GM12878 (cell line): ENCODE measurements at regions not wholly inside any gene's neighbourhood (a gene's known extent, or its start where the extent isn't known, plus 50 kb on each side); places are given as distances from the start of the nearest gene placed in this dataset.

Source experiments
- ATAC-seq: fragments of 200-7000 bp; cut with Tn5 transposase; 3 replicates; pipeline ENCODE4 v1.9.1; 2020; ENCODE audit warnings: mild to moderate bottlenecking, moderate library complexity
- BruUV-seq: library from RNA; stranded (reverse); fragments of 400-500 nt; replicated peaks from 2 replicates; lab custom pipeline; 2021; lab: Mats Ljungman, UMichigan
- CTCF ChIA-PET: fragments of 300-600 bp; sonication (Branson Sonifier 250); formaldehyde crosslinking; extraction: SDS; loops from one replicate; lab custom pipeline; 2021; ENCODE audit warnings: inconsistent platforms; lab: Yijun Ruan, JAX
- POLR2A ChIA-PET: fragments of 350-600 bp; formaldehyde crosslinking; extraction: SDS; loops from one replicate; lab custom pipeline; 2021; ENCODE audit warnings: inconsistent platforms; lab: Charles Lee
- RAD21 ChIA-PET: fragments of 300-600 bp; sonication (Branson Sonifier 250); formaldehyde crosslinking; loops from one replicate; lab custom pipeline; 2023; ENCODE audit warnings: antibody characterized with exemption; ENCODE audit not compliant: unreplicated experiment; lab: Charles Lee
- SMC1A ChIA-PET: fragments of 300-600 bp; sonication (Branson Sonifier 250); formaldehyde crosslinking; loops from one replicate; lab custom pipeline; 2023; ENCODE audit not compliant: unreplicated experiment, uncharacterized antibody; lab: Charles Lee
- DNase-seq: peaks from one replicate; pipeline ENCODE4 v3.0.0-alpha.2; 2011; ENCODE audit warnings: low read depth, low spot score
- FAIRE-seq: peaks from 3 replicates; lab custom pipeline; 2011; peaks lifted over from hg19 to GRCh38; lab: Jason Lieb, UNC
- H2AFZ ChIP-seq: 2 replicates; pipeline ENCODE4 v1.6.0; 2011; ENCODE audit warnings: low read depth, low read length, control low read depth; ENCODE audit not compliant: control insufficient read depth
- H3K27ac ChIP-seq: 2 replicates; pipeline ENCODE4 v1.5.1; 2011; ENCODE audit warnings: control low read depth; ENCODE audit not compliant: control insufficient read depth, insufficient read depth
- H3K27me3 ChIP-seq, 2 experiments: replicated peaks in 1 of 2; 2 replicates each; pipeline versions ENCODE4 v1.6.0 to v1.6.1; 2011; ENCODE audit warnings: low read length in 1 of 2; ENCODE audit not compliant: control insufficient read depth in 2 of 2, insufficient read depth in 2 of 2
- H3K36me3 ChIP-seq, 2 experiments: 2 replicates each; pipeline ENCODE4 v1.5.1; 2011; ENCODE audit warnings: low read length in 1 of 2; ENCODE audit not compliant: control insufficient read depth in 2 of 2, insufficient read depth in 2 of 2
- H3K4me1 ChIP-seq: 2 replicates; pipeline ENCODE4 v1.6.1; 2011; ENCODE audit warnings: mild to moderate bottlenecking, low read length, moderate library complexity, mixed read lengths; ENCODE audit not compliant: control insufficient read depth, insufficient read depth
- H3K4me2 ChIP-seq: 2 replicates; pipeline ENCODE4 v1.6.0; 2011; ENCODE audit warnings: control low read depth; ENCODE audit not compliant: control insufficient read depth, insufficient read depth
- H3K4me3 ChIP-seq: fragments of 200-600 bp; sonication (generic); 2 replicates; pipeline ENCODE4 v1.5.1; 2016
- H3K79me2 ChIP-seq: 2 replicates; pipeline ENCODE4 v1.6.0; 2011; ENCODE audit warnings: low read length; ENCODE audit not compliant: control insufficient read depth, insufficient read depth
- H3K9ac ChIP-seq: 2 replicates; pipeline ENCODE4 v1.8.0; 2011; ENCODE audit warnings: low read length, control low read depth, mixed read lengths; ENCODE audit not compliant: control insufficient read depth, insufficient read depth
- H3K9me3 ChIP-seq: replicated peaks from 3 replicates; pipeline ENCODE4 v1.5.1; 2011; ENCODE audit warnings: mild to moderate bottlenecking, low read length; ENCODE audit not compliant: control insufficient read depth, insufficient read depth
- H4K20me1 ChIP-seq: 2 replicates; pipeline ENCODE4 v1.6.0; 2011; ENCODE audit not compliant: control insufficient read depth, insufficient read depth
- BCL3 ChIP-seq: IDR thresholded peaks from 2 replicates; pipeline ENCODE4 v1.6.1; 2011; ENCODE audit warnings: borderline replicate concordance, low read depth, mild to moderate bottlenecking, moderate library complexity, low read length; ENCODE audit not compliant: insufficient read depth, poor library complexity, severe bottlenecking
- EP300 ChIP-seq, 2 experiments: fragments of 150-350 bp in 1 of 2; IDR thresholded peaks; 2 replicates each; pipeline ENCODE4 v1.6.1; 2011 to 2012; ENCODE audit warnings: low read depth in 2 of 2, low read length in 2 of 2, borderline replicate concordance in 1 of 2, improper control_type of control experiment in 1 of 2, inconsistent platforms in 1 of 2; ENCODE audit not compliant: control insufficient read depth in 1 of 2
- GABPA ChIP-seq: IDR thresholded peaks from 2 replicates; pipeline ENCODE4 v1.6.1; 2014; ENCODE audit warnings: antibody characterized with exemption, low read depth, mild to moderate bottlenecking, inconsistent platforms
- HDAC6 ChIP-seq: fragments of 200-600 bp; sonication (generic); IDR thresholded peaks from one replicate; pipeline ENCODE4 v1.8.0; 2017; ENCODE audit warnings: antibody characterized with exemption; ENCODE audit not compliant: unreplicated experiment
- JUNB ChIP-seq: IDR thresholded peaks from 2 replicates; pipeline ENCODE4 v1.6.1; 2016; ENCODE audit warnings: antibody characterized with exemption, mild to moderate bottlenecking
- MEF2A ChIP-seq: IDR thresholded peaks from 2 replicates; pipeline ENCODE4 v1.6.1; 2011; ENCODE audit warnings: low read depth, mild to moderate bottlenecking, low read length, moderate library complexity; ENCODE audit not compliant: insufficient read depth
- MTA3 ChIP-seq: IDR thresholded peaks from 2 replicates; pipeline ENCODE4 v1.6.1; 2012; ENCODE audit warnings: low read length, inconsistent platforms, borderline replicate concordance
- NBN ChIP-seq: fragments of 450-650 bp; IDR thresholded peaks from 2 replicates; pipeline ENCODE4 v1.6.1; 2016
- NR2C2 ChIP-seq: IDR thresholded peaks from 2 replicates; pipeline ENCODE4 v1.6.1; 2011; ENCODE audit warnings: borderline replicate concordance, low read depth; ENCODE audit not compliant: control insufficient read depth, insufficient read length
- NR2F1 ChIP-seq: fragments of 450-650 bp; conservative IDR thresholded peaks from 2 replicates; pipeline ENCODE4 v1.6.1; 2017; ENCODE audit warnings: mild to moderate bottlenecking
- RAD51 ChIP-seq: fragments of 450-650 bp; IDR thresholded peaks from 2 replicates; pipeline ENCODE4 v1.6.1; 2016; ENCODE audit warnings: moderate library complexity, mild to moderate bottlenecking, inconsistent platforms
- STAT3 ChIP-seq: IDR thresholded peaks from 2 replicates; pipeline ENCODE4 v1.6.1; 2011; ENCODE audit warnings: low read depth, low read length, improper control_type of control experiment
- TARDBP ChIP-seq: IDR thresholded peaks from 2 replicates; pipeline ENCODE4 v1.6.1; 2016; ENCODE audit warnings: borderline replicate concordance
- ZBTB40 ChIP-seq: fragments of 450-650 bp; IDR thresholded peaks from 2 replicates; pipeline ENCODE4 v1.6.1; 2016; ENCODE audit warnings: mild to moderate bottlenecking, moderate library complexity, borderline replicate concordance
- ZNF274 ChIP-seq: IDR thresholded peaks from one replicate; pipeline ENCODE4 v1.8.0; 2011; ENCODE audit not compliant: insufficient read length, insufficient read depth
- WGBS: methylation state at CpG from one replicate; pipeline ENCODE4 v1.1.6; 2016; ENCODE audit warnings: low lambda C conversion rate; ENCODE audit not compliant: insufficient replicate concordance, insufficient coverage; ENCODE audit errors: missing lambda C conversion rate; 5-methylcytosine and 5-hydroxymethylcytosine counted together
- in situ Hi-C: fragments of 300-500 bp; cut with MboI; formaldehyde crosslinking; loops from 9 replicates; pipeline ENCODE4 v1.14.3; 2018; ENCODE audit warnings: mixed read lengths
- intact Hi-C: fragments of 100-400 bp; cut with micrococcal nuclease; formaldehyde crosslinking; loops from one replicate; pipeline ENCODE4 v1.14.2; 2022; ENCODE audit not compliant: unreplicated experiment

DNA sequence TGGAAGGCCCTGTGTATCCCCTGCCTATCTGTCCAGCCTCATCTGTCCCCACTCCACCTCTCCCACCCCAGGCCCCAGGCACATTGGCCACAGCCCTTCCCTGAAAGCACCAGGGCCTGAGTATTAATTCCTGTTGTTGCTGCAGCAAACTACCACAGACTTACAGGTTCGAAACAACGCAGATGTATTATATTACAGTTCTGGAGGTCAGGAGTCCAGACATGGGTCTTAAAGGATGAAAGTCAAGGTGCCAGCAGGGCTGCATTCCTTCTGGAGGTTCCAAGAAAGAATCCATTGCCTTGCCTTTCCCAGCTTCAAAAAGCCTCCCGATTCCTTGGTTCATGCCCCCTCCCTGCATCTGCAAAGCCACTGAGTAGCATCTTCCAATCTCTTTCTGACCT is 78.7 kb upstream of the LAPTM4A start:
- in situ Hi-C loops = no loop called here
- ATAC-seq (no peak), FAIRE-seq (no peak), DNase-seq (no peak)
- Histone ChIP-seq H3K36me3 (no peaks in the 10 kb centered on the region), H3K4me2 (no peak overlapping the region), H3K9me3 (no peaks in the 10 kb centered on the region), H3K9ac (no peak overlapping the region), H3K27ac (no peak overlapping the region), H3K27me3 (peaks cover 0 to 3% of the 10 kb centered on the region in 2 experiments; a peak in 2 of 4 replicates), H2AFZ (no peak overlapping the region), H3K4me3 (no peak overlapping the region), H3K79me2 (no peaks in the 10 kb centered on the region), H4K20me1 (no peaks in the 10 kb centered on the region), H3K4me1 (no peaks in the 10 kb centered on the region)
- 54% methylated on average over 3 of the region's 3 CpGs for WGBS
- POLR2A ChIA-PET = no interaction called here
- CTCF ChIA-PET = interaction anchor here (0.8 to 19.7 kb wide), 3 partner anchors 8 to 192 kb away, joined by 3 to 284 read pairs (median 3); partner anchors contain the start of gene SDC1
- SMC1A ChIA-PET = interaction anchor here (1.4 kb wide), 1 partner anchor 8 kb away, joined by 5 read pairs; no protein-coding TSS in a partner anchor
- no peak for TF ChIP-seq NBN
- no peak for TF ChIP-seq NR2C2
- no peak for TF ChIP-seq HDAC6
- no peak for TF ChIP-seq GABPA
- no peak for TF ChIP-seq MTA3
- TF ChIP-seq JUNB = no peak
- no peak for TF ChIP-seq STAT3
- no peak for TF ChIP-seq ZBTB40
- no peak for TF ChIP-seq ZNF274
- no peak for TF ChIP-seq RAD51
- no peak for TF ChIP-seq NR2F1
- TF ChIP-seq EP300 (IDR thresholded peaks at IDR 0.05; ENCODE audit: borderline replicate concordance in 1 of 2, control insufficient read depth in 1 of 2, low read depth in 2 of 2, low read length in 2 of 2) = no peak
- no peak for TF ChIP-seq TARDBP
- no peak for TF ChIP-seq MEF2A
- TF ChIP-seq BCL3 = no peak
- RAD21 ChIA-PET = interaction anchor here (0.6 kb wide), 1 partner anchor 539 kb away, joined by 3 read pairs; no protein-coding TSS in a partner anchor
- no TSS peak for BruUV-seq
- intact Hi-C loops = no loop called here
